ENCODE measurements at regions not wholly inside any gene's neighbourhood (a gene's known extent, or its start where the extent isn't known, plus 50 kb on each side); places are given as distances from the start of the nearest gene placed in this dataset.

- TF ChIP-seq CTCF (IDR thresholded peaks at IDR 0.05; ENCODE audit: insufficient read depth, low read depth, low read length): no peak
- no peak for DNase-seq (ENCODE audit: low read depth)
Measured at GRCh38 chr1:207218512-207219362, 102.7 kb upstream of the CD55 start.

DNA sequence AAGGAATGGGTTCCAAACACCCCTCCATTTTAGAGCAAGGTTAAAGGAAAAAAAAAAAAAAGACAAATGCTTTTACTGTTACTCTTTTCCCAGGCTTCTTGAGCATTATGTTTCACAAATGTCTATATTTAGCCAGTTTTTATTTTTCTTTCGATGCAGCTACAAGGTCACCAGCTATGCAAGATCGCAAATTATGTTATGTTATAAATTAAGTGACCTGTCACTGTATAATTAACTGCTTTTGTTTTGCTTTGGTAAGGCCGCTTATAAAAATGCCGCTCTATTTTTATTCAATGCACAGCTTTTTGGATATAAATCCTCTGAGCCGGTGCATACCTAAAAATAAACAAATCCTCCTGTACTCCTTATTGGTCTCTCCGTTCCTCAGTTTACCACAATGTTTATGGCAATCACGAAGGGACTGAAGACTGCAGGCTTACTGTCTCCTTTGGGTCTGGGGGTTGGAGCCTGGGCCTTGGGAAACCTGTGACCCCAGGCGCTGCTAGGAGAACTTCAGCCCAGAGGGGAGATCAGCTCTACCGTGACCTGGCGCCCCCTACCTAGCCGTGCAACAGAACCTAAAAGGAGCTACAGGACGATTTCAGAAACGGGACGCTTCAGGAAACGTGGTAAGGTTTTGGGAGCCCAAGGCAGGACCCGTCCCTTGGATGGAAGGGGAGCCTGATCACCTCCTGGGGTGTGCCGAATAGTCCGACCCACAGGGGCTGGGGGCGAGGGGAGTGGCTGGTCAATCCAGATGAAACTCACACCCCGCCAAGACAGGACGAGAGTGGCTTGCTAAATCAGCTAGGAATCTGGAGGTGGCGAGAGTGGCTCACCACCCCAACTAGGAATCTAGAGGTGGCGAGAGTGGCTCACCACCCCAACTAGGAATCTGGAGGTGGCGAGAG, 101.2 kb upstream of the CD55 start:
- no peak for TF ChIP-seq CTCF (IDR thresholded peaks at IDR 0.05; ENCODE audit: insufficient read depth, low read depth, low read length)
- no peak overlapping the region for H3K4me3 ChIP-seq (ENCODE audit: low read depth, low read length)
- no peak for DNase-seq (ENCODE audit: low read depth)

More at GRCh38 chr1:207218512-207219362, 102.7 kb upstream of the CD55 start:
- H3K4me3 ChIP-seq (ENCODE audit: low read depth, low read length): no peak overlapping the region

- TF ChIP-seq CTCF (IDR thresholded peaks at IDR 0.05; ENCODE audit: insufficient read depth, low read depth, low read length): no peak
- H3K4me3 ChIP-seq (ENCODE audit: low read depth, low read length): no peak overlapping the region
- no peak for DNase-seq (ENCODE audit: low read depth)
Measured at GRCh38 chr1:207221934-207222351, 99.5 kb upstream of the CD55 start.

DNA sequence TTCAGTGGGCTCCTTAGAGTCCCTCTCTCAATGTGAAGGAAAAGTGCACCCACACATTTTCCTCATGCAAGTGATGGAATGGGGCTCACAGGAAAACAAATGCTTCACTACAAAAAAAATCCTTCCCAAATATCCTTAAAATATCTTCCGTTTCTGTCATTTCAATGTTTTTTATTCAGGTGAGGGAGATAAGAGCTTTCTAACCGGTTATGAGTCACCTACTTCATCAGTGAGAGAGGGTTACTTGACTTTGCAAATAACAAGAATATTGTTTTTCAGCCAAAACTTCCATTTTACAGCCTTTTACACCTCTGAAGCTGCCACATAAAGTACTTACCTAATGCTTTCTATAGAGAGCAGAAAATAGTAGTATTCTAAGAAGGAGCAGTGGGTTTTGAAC, 98.3 kb upstream of the CD55 start:
- H3K4me3 ChIP-seq (ENCODE audit: low read depth, low read length): no peak overlapping the region
- no peak for TF ChIP-seq CTCF (IDR thresholded peaks at IDR 0.05; ENCODE audit: insufficient read depth, low read depth, low read length)
- DNase-seq (ENCODE audit: low read depth): no peak

DNA sequence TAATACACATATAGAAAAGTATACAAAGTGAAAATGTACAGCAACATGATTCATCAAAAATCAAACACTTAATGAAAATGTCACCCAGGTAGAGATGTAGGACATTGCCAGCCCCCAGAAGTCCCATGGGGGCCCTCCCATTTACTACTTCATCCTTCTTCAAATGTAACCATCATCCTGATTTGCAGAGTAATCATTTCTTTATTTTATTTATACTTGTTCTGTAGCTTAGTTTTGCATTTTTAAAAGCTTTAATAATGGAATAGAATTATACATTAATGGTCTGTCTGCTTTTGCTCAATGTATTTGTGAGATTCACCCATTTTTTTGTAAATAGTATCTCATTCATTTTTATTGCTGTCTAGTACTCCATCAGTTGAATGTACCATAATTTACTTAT, 96.8 kb upstream of the CD55 start:
- no peak overlapping the region for H3K4me3 ChIP-seq (ENCODE audit: low read depth, low read length)
- no peak for TF ChIP-seq CTCF (IDR thresholded peaks at IDR 0.05; ENCODE audit: insufficient read depth, low read depth, low read length)
- no peak for DNase-seq (ENCODE audit: low read depth)

- no peak for DNase-seq (ENCODE audit: low read depth)
- H3K4me3 ChIP-seq (ENCODE audit: low read depth, low read length): no peak overlapping the region
- TF ChIP-seq CTCF (IDR thresholded peaks at IDR 0.05; ENCODE audit: insufficient read depth, low read depth, low read length): no peak
Measured at GRCh38 chr1:207227131-207227630, 94.3 kb upstream of the CD55 start.
